CD4-positive, alpha-beta memory T cell (primary cell): ENCODE measurements at regions not wholly inside any gene's neighbourhood (a gene's known extent, or its start where the extent isn't known, plus 50 kb on each side); places are given as distances from the start of the nearest gene placed in this dataset.

Experiments
- CTCF ChIA-PET: fragments of 350-600 bp; sonication (Branson Sonifier 250); formaldehyde crosslinking; loops from one replicate; lab custom pipeline; 2021; ENCODE audit warnings: inconsistent platforms; ENCODE audit not compliant: partially characterized antibody; lab: Charles Lee
- POLR2A ChIA-PET: fragments of 350-600 bp; sonication (Branson Sonifier 250); formaldehyde crosslinking; loops from one replicate; lab custom pipeline; 2021; ENCODE audit not compliant: partially characterized antibody; lab: Charles Lee
- DNase-seq, 5 donors: peaks; one replicate each; pipeline versions ENCODE4 v3.0.0 to v3.0.0-alpha.2; 2020 to 2022; ENCODE audit warnings: mixed read lengths in 1 of 5
- H3K27ac ChIP-seq: one replicate; pipeline ENCODE4 v1.7.0; 2013; ENCODE audit warnings: low read depth, low read length
- H3K27me3 ChIP-seq: 2 replicates; pipeline ENCODE4 v1.7.0; 2013; ENCODE audit warnings: mild to moderate bottlenecking, low read length, moderate library complexity; ENCODE audit not compliant: insufficient read depth
- H3K36me3 ChIP-seq: 2 replicates; pipeline ENCODE4 v1.7.0; 2013; ENCODE audit warnings: mild to moderate bottlenecking, low read length, moderate library complexity; ENCODE audit not compliant: insufficient read depth
- H3K4me1 ChIP-seq: 2 replicates; pipeline ENCODE4 v1.7.0; 2013; ENCODE audit warnings: mild to moderate bottlenecking, low read length, moderate library complexity; ENCODE audit not compliant: insufficient read depth
- H3K4me3 ChIP-seq, 2 donors: one replicate each; pipeline ENCODE4 v1.7.0; 2013; ENCODE audit warnings: low read length in 2 of 2, mild to moderate bottlenecking in 1 of 2
- H3K9me3 ChIP-seq, 2 donors: one replicate each; pipeline ENCODE4 v1.7.0; 2013; ENCODE audit warnings: low read length in 2 of 2, control low read depth in 1 of 2; ENCODE audit not compliant: control insufficient read depth in 1 of 2
- H3K27ac Mint-ChIP-seq, 7 donors: one replicate each; pipeline ENCODE4 v1.8.0; 2020 to 2021; ENCODE audit warnings: mixed read lengths in 7 of 7, mild to moderate bottlenecking in 6 of 7, inconsistent platforms in 3 of 7, moderate library complexity in 3 of 7
- H3K27me3 Mint-ChIP-seq, 2 donors: one replicate each; pipeline ENCODE4 v1.8.0; 2020 to 2021; ENCODE audit warnings: mixed read lengths in 2 of 2
- H3K36me3 Mint-ChIP-seq, 2 donors: one replicate each; pipeline ENCODE4 v1.8.0; 2020 to 2021; ENCODE audit warnings: mixed read lengths in 2 of 2, inconsistent platforms in 1 of 2, mild to moderate bottlenecking in 1 of 2
- H3K4me1 Mint-ChIP-seq, 4 donors: one replicate each; pipeline ENCODE4 v1.8.0; 2020 to 2021; ENCODE audit warnings: mixed read lengths in 4 of 4, mild to moderate bottlenecking in 1 of 4
- H3K4me3 Mint-ChIP-seq, 8 donors: one replicate each; pipeline ENCODE4 v1.8.0; 2020 to 2021; ENCODE audit warnings: mixed read lengths in 8 of 8, mild to moderate bottlenecking in 7 of 8, moderate library complexity in 6 of 8, inconsistent platforms in 3 of 8
- H3K9me3 Mint-ChIP-seq, 8 donors: one replicate each; pipeline ENCODE4 v1.8.0; 2020 to 2021; ENCODE audit warnings: mixed read lengths in 8 of 8, mild to moderate bottlenecking in 5 of 8, inconsistent platforms in 3 of 8, moderate library complexity in 1 of 8
- intact Hi-C: fragments of 100-400 bp; cut with micrococcal nuclease; formaldehyde crosslinking; loops from one replicate; pipeline ENCODE4 v1.15.1; 2023

GRCh38 chr5:173667702-173668101, 51.3 kb upstream of the BOD1 start:
- Histone ChIP-seq H3K27ac (no peak overlapping the region), H3K27me3 (no peaks in the 10 kb centered on the region), H3K4me3 (no peak overlapping the region), H3K9me3 (no peaks in the 10 kb centered on the region), H3K4me1 (no peaks in the 10 kb centered on the region), H3K36me3 (no peaks in the 10 kb centered on the region)
- Mint-ChIP-seq H3K36me3 (no peaks in the 10 kb centered on the region), H3K4me3 (no peak overlapping the region), H3K27me3 (peaks cover 5 to 9% of the 10 kb centered on the region in 2 donors), H3K9me3 (peaks cover 0 to 8% (median 6%) of the 10 kb centered on the region in 8 donors), H3K4me1 (no peaks in the 10 kb centered on the region), H3K27ac (no peak overlapping the region)
- ChIA-PET CTCF (no interaction called here), POLR2A (no interaction called here)
- no peak for DNase-seq
- intact Hi-C loops: no loop called here

GRCh38 chr5:173668245-173668800, 51.9 kb upstream of the BOD1 start:
- DNase-seq: no peak
- peaks cover 5 to 9% of the 10 kb centered on the region in 2 donors for H3K27me3 Mint-ChIP-seq
- H3K27me3 ChIP-seq: no peaks in the 10 kb centered on the region

GRCh38 chr5:173668910-173669309, 52.5 kb upstream of the BOD1 start:
- peaks cover 8 to 11% of the 10 kb centered on the region in 2 donors for H3K27me3 Mint-ChIP-seq
- Histone ChIP-seq H3K27me3 (no peaks in the 10 kb centered on the region), H3K4me1 (no peaks in the 10 kb centered on the region), H3K36me3 (no peaks in the 10 kb centered on the region), H3K9me3 (no peaks in the 10 kb centered on the region), H3K4me3 (no peak overlapping the region), H3K27ac (no peak overlapping the region)
- no peak overlapping the region for H3K27ac Mint-ChIP-seq
- no peaks in the 10 kb centered on the region for H3K4me1 Mint-ChIP-seq
- H3K9me3 Mint-ChIP-seq: peaks cover 0 to 9% (median 6%) of the 10 kb centered on the region in 8 donors
- H3K36me3 Mint-ChIP-seq: no peaks in the 10 kb centered on the region
- no peak for DNase-seq
- no peak overlapping the region for H3K4me3 Mint-ChIP-seq
- ChIA-PET POLR2A (no interaction called here), CTCF (no interaction called here)
- intact Hi-C loops: no loop called here

More at GRCh38 chr5:173668245-173668800, 51.9 kb upstream of the BOD1 start:
- Histone ChIP-seq H3K36me3 (no peaks in the 10 kb centered on the region), H3K4me1 (no peaks in the 10 kb centered on the region), H3K9me3 (no peaks in the 10 kb centered on the region), H3K27ac (no peak overlapping the region), H3K4me3 (no peak overlapping the region)
- Mint-ChIP-seq H3K4me3 (no peak overlapping the region), H3K4me1 (no peaks in the 10 kb centered on the region), H3K9me3 (peaks cover 0 to 8% (median 6%) of the 10 kb centered on the region in 8 donors), H3K27ac (no peak overlapping the region), H3K36me3 (no peaks in the 10 kb centered on the region)
- intact Hi-C loops: no loop called here
- ChIA-PET CTCF (no interaction called here), POLR2A (no interaction called here)

GRCh38 chr5:173669483-173669882, 53.0 kb upstream of the BOD1 start:
- no peak overlapping the region for H3K4me3 Mint-ChIP-seq
- ChIA-PET CTCF (no interaction called here), POLR2A (no interaction called here)
- intact Hi-C loops: no loop called here
- peaks cover 2 to 15% (median 7%) of the 10 kb centered on the region in 8 donors for H3K9me3 Mint-ChIP-seq
- no peaks in the 10 kb centered on the region for H3K9me3 ChIP-seq
- H3K4me3 ChIP-seq: no peak overlapping the region
- no peak overlapping the region for H3K27ac Mint-ChIP-seq
- H3K36me3 ChIP-seq: no peaks in the 10 kb centered on the region
- H3K4me1 ChIP-seq: no peaks in the 10 kb centered on the region
- peaks cover 8 to 11% of the 10 kb centered on the region in 2 donors for H3K27me3 Mint-ChIP-seq
- DNase-seq: no peak
- no peaks in the 10 kb centered on the region for H3K4me1 Mint-ChIP-seq
- H3K36me3 Mint-ChIP-seq: no peaks in the 10 kb centered on the region
- H3K27ac ChIP-seq: no peak overlapping the region
- H3K27me3 ChIP-seq: no peaks in the 10 kb centered on the region

- Histone ChIP-seq H3K9me3 (no peaks in the 10 kb centered on the region), H3K27me3 (no peaks in the 10 kb centered on the region), H3K27ac (no peak overlapping the region), H3K4me3 (no peak overlapping the region), H3K4me1 (no peaks in the 10 kb centered on the region), H3K36me3 (no peaks in the 10 kb centered on the region)
- intact Hi-C loops: no loop called here
- Mint-ChIP-seq H3K27ac (no peak overlapping the region), H3K27me3 (peaks cover 8 to 11% of the 10 kb centered on the region in 2 donors), H3K9me3 (peaks cover 0 to 21% (median 11%) of the 10 kb centered on the region in 8 donors), H3K4me1 (no peaks in the 10 kb centered on the region), H3K36me3 (no peaks in the 10 kb centered on the region), H3K4me3 (no peak overlapping the region)
- no peak for DNase-seq
- CTCF ChIA-PET: no interaction called here
- POLR2A ChIA-PET: no interaction called here
Observed at GRCh38 chr5:173670130-173670651, 53.7 kb upstream of the BOD1 start.

- H3K36me3 Mint-ChIP-seq: peaks cover 0 to 3% of the 10 kb centered on the region in 2 donors
- intact Hi-C loops: no loop called here
- H3K9me3 Mint-ChIP-seq: peaks cover 0 to 22% (median 12%) of the 10 kb centered on the region in 8 donors
- H3K36me3 ChIP-seq: no peaks in the 10 kb centered on the region
- POLR2A ChIA-PET: no interaction called here
- H3K27me3 Mint-ChIP-seq: peaks cover 8 to 12% of the 10 kb centered on the region in 2 donors
- no peak overlapping the region for H3K4me3 Mint-ChIP-seq
- no peaks in the 10 kb centered on the region for H3K27me3 ChIP-seq
- DNase-seq: no peak
- H3K4me1 ChIP-seq: no peaks in the 10 kb centered on the region
- CTCF ChIA-PET: no interaction called here
- H3K9me3 ChIP-seq: no peaks in the 10 kb centered on the region
- H3K4me3 ChIP-seq: no peak overlapping the region
- H3K27ac Mint-ChIP-seq: no peak overlapping the region
- no peaks in the 10 kb centered on the region for H3K4me1 Mint-ChIP-seq
- H3K27ac ChIP-seq: no peak overlapping the region
Observed at GRCh38 chr5:173670791-173671120, 54.3 kb upstream of the BOD1 start.

GRCh38 chr5:173671121-173671949, 54.9 kb upstream of the BOD1 start:
- no peaks in the 10 kb centered on the region for H3K27me3 ChIP-seq
- ChIA-PET POLR2A (no interaction called here), CTCF (interaction anchor here (1.0 kb wide), 1 partner anchor 15 kb away, joined by 3 read pairs; no protein-coding TSS in a partner anchor)
- DNase-seq: no peak
- H3K27ac ChIP-seq: no peak overlapping the region
- Mint-ChIP-seq H3K36me3 (peaks cover 0 to 5% of the 10 kb centered on the region in 2 donors), H3K4me1 (no peaks in the 10 kb centered on the region), H3K9me3 (peaks cover 0 to 28% (median 12%) of the 10 kb centered on the region in 8 donors), H3K27ac (no peak overlapping the region), H3K4me3 (no peak overlapping the region), H3K27me3 (peaks cover 8 to 14% of the 10 kb centered on the region in 2 donors)
- intact Hi-C loops: no loop called here
- H3K9me3 ChIP-seq: no peaks in the 10 kb centered on the region
- H3K4me1 ChIP-seq: no peaks in the 10 kb centered on the region
- H3K36me3 ChIP-seq: no peaks in the 10 kb centered on the region
- H3K4me3 ChIP-seq: no peak overlapping the region
